ES-I3 (cell line): ENCODE measurements at regions not wholly inside any gene's neighbourhood (a gene's known extent, or its start where the extent isn't known, plus 50 kb on each side); places are given as distances from the start of the nearest gene placed in this dataset.

Source experiments
- H3K36me3 ChIP-seq: 2 replicates; pipeline ENCODE4 v1.6.1; 2013; ENCODE audit warnings: mild to moderate bottlenecking, low read length, control low read depth, moderate library complexity; ENCODE audit not compliant: insufficient read depth
- H3K4me1 ChIP-seq: 2 replicates; pipeline ENCODE4 v1.6.1; 2013; ENCODE audit warnings: mild to moderate bottlenecking, control low read depth, low read length; ENCODE audit not compliant: insufficient read depth
- H3K9ac ChIP-seq: 2 replicates; pipeline ENCODE4 v1.6.1; 2013; ENCODE audit warnings: low read depth, mild to moderate bottlenecking, low read length, moderate library complexity
- H3K9me3 ChIP-seq: 2 replicates; pipeline ENCODE4 v1.6.1; 2013; ENCODE audit warnings: mild to moderate bottlenecking, low read length, moderate library complexity; ENCODE audit not compliant: control insufficient read depth, insufficient read depth

- no peak overlapping the region for H3K9ac ChIP-seq
- H3K4me1 ChIP-seq = 0 out of 2 replicates have a peak, but pooled peaks cover 3% of the 10 kb centered on the region
- no peaks in the 10 kb centered on the region for H3K36me3 ChIP-seq
Observed at GRCh38 chr11:122509899-122510298, 145.6 kb upstream of the UBASH3B start.

GRCh38 chr11:122509091-122509490, 146.4 kb upstream of the UBASH3B start:
- Histone ChIP-seq H3K9ac (no peak overlapping the region), H3K36me3 (no peaks in the 10 kb centered on the region), H3K4me1 (0 out of 2 replicates have a peak, but pooled peaks cover 3% of the 10 kb centered on the region), H3K9me3 (no peaks in the 10 kb centered on the region)

More at GRCh38 chr11:122509899-122510298, 145.6 kb upstream of the UBASH3B start:
- H3K9me3 ChIP-seq = no peaks in the 10 kb centered on the region

GRCh38 chr11:122505304-122506006, 150.1 kb upstream of the UBASH3B start:
- 0 out of 2 replicates have a peak, but pooled peaks cover 3% of the 10 kb centered on the region for H3K4me1 ChIP-seq

GRCh38 chr11:122494221-122494620, 161.3 kb upstream of the UBASH3B start:
- no peaks in the 10 kb centered on the region for H3K36me3 ChIP-seq
- no peak overlapping the region for H3K9ac ChIP-seq
- no peaks in the 10 kb centered on the region for H3K9me3 ChIP-seq
- H3K4me1 ChIP-seq = no peaks in the 10 kb centered on the region

More at GRCh38 chr11:122505304-122506006, 150.1 kb upstream of the UBASH3B start:
- Histone ChIP-seq H3K9me3 (no peaks in the 10 kb centered on the region), H3K9ac (no peak overlapping the region), H3K36me3 (no peaks in the 10 kb centered on the region)

- H3K4me1 ChIP-seq = no peaks in the 10 kb centered on the region
- no peaks in the 10 kb centered on the region for H3K36me3 ChIP-seq
- no peak overlapping the region for H3K9ac ChIP-seq
- no peaks in the 10 kb centered on the region for H3K9me3 ChIP-seq
Observed at GRCh38 chr11:122491509-122491908, 164.0 kb upstream of the UBASH3B start.

GRCh38 chr11:122488892-122489706, 166.4 kb upstream of the UBASH3B start:
- Histone ChIP-seq H3K9ac (no peak overlapping the region), H3K36me3 (no peaks in the 10 kb centered on the region), H3K4me1 (no peaks in the 10 kb centered on the region), H3K9me3 (no peaks in the 10 kb centered on the region)

- H3K4me1 ChIP-seq = no peaks in the 10 kb centered on the region
- H3K36me3 ChIP-seq = no peaks in the 10 kb centered on the region
- H3K9me3 ChIP-seq = no peaks in the 10 kb centered on the region
- no peak overlapping the region for H3K9ac ChIP-seq
Observed at GRCh38 chr11:122487669-122488068, 167.9 kb upstream of the UBASH3B start.

- H3K36me3 ChIP-seq = no peaks in the 10 kb centered on the region
- H3K9ac ChIP-seq = no peak overlapping the region
- no peaks in the 10 kb centered on the region for H3K4me1 ChIP-seq
- H3K9me3 ChIP-seq = no peaks in the 10 kb centered on the region
Observed at GRCh38 chr11:122486793-122487495, 168.6 kb upstream of the UBASH3B start.

GRCh38 chr11:122478986-122479385, 176.5 kb upstream of the UBASH3B start:
- no peaks in the 10 kb centered on the region for H3K4me1 ChIP-seq
- no peak overlapping the region for H3K9ac ChIP-seq
- no peaks in the 10 kb centered on the region; the same call in 1 of the 2 replicates for H3K9me3 ChIP-seq
- H3K36me3 ChIP-seq = no peaks in the 10 kb centered on the region

- Histone ChIP-seq H3K36me3 (no peaks in the 10 kb centered on the region), H3K9me3 (no peaks in the 10 kb centered on the region), H3K4me1 (no peaks in the 10 kb centered on the region), H3K9ac (no peak overlapping the region)
Observed at GRCh38 chr11:122468965-122469364, 186.6 kb upstream of the UBASH3B start.

GRCh38 chr11:122463530-122463929, 192.0 kb upstream of the UBASH3B start:
- Histone ChIP-seq H3K9ac (no peak overlapping the region), H3K9me3 (no peaks in the 10 kb centered on the region), H3K4me1 (no peaks in the 10 kb centered on the region), H3K36me3 (no peaks in the 10 kb centered on the region)

- no peaks in the 10 kb centered on the region for H3K9me3 ChIP-seq
- H3K4me1 ChIP-seq = peaks cover 3% of the 10 kb centered on the region; the same call in 1 of the 2 replicates
- no peaks in the 10 kb centered on the region for H3K36me3 ChIP-seq
- H3K9ac ChIP-seq = no peak overlapping the region
Observed at GRCh38 chr11:122459064-122459463, 196.5 kb upstream of the UBASH3B start.

GRCh38 chr11:122453586-122453985, 201.9 kb upstream of the UBASH3B start:
- no peaks in the 10 kb centered on the region for H3K9me3 ChIP-seq
- H3K4me1 ChIP-seq = peaks cover 3% of the 10 kb centered on the region; the same call in 1 of the 2 replicates
- H3K9ac ChIP-seq = no peak overlapping the region
- no peaks in the 10 kb centered on the region for H3K36me3 ChIP-seq

- no peak overlapping the region for H3K9ac ChIP-seq
- no peaks in the 10 kb centered on the region for H3K36me3 ChIP-seq
- H3K4me1 ChIP-seq = peaks cover 3% of the 10 kb centered on the region; the same call in 1 of the 2 replicates
- no peaks in the 10 kb centered on the region for H3K9me3 ChIP-seq
Observed at GRCh38 chr11:122451911-122452310, 203.6 kb upstream of the UBASH3B start.
